GM18868 (cell line): ENCODE measurements at regions not wholly inside any gene's neighbourhood (a gene's known extent, or its start where the extent isn't known, plus 50 kb on each side); places are given as distances from the start of the nearest gene placed in this dataset.

Experiments
- ATAC-seq: cut with Tn5 transposase; IDR thresholded peaks from one replicate; pipeline ENCODE4 v1.9.1; 2021; ENCODE audit warnings: mild to moderate bottlenecking, moderate library complexity; ENCODE audit not compliant: unreplicated experiment

- ATAC-seq: no peak
Measured at GRCh38 chr18:22040533-22040932, 128.9 kb upstream of the GATA6 start.

DNA sequence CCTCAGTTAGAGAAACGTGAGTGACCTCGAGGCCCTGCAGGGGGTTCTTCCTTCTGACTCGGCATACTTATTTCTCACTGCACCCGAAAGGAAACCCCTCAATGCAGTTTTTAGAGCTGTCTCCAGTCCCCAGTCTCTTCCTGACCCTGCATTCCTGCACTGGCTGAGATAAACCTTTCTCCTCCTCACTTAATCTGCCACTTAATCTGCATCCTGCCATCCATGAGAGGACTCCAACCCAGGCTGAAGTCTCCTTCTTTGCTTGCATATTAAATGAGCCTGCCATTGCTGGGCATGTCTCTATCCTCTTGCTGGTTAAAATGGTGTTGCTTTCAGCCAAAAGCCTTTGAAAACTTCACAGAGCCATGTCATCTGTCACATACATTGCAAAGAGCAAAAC, 125.6 kb upstream of the GATA6 start:
- ATAC-seq: no peak

DNA sequence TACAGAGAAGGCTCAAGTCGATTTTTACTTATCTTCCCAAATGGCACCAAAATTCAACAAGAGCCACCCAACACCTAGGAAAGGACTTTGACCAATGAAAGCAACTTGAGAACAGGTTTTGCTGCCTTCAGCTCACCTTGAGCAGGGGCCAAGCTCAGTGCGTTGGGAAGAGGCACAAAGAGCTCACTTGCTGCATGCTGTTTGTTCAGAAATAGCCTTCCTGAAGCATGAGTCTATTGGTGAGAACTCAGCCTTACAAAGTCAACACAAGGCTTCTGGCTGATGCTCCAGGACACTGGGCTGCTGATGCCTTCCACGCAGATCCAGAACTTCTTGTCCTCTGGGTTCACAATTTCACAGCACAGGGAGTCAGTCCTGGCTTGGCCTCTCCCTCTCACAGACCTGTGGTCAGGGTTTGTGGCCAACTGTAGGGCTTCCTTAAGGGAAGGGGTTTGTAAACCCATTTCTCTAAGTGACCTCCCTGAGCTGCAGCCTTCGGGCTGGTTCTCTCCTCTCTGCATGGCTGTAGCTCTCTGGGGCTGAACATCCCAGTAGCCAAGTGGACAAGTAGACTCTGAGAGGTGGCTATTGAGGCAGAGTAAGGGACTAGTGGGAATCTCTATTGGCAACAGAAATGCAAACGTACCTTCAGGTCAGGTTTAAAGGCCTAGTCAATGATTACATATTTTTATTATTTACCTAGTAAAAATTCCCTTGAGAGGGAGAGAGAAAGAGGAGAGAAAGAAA, 124.7 kb upstream of the GATA6 start:
- ATAC-seq: no peak

- ATAC-seq: no peak
Measured at GRCh38 chr18:22045221-22045918, 124.0 kb upstream of the GATA6 start.

GRCh38 chr18:22046473-22046872, 122.9 kb upstream of the GATA6 start:
- no peak for ATAC-seq

GRCh38 chr18:22047485-22047884, 121.9 kb upstream of the GATA6 start:
- no peak for ATAC-seq

DNA sequence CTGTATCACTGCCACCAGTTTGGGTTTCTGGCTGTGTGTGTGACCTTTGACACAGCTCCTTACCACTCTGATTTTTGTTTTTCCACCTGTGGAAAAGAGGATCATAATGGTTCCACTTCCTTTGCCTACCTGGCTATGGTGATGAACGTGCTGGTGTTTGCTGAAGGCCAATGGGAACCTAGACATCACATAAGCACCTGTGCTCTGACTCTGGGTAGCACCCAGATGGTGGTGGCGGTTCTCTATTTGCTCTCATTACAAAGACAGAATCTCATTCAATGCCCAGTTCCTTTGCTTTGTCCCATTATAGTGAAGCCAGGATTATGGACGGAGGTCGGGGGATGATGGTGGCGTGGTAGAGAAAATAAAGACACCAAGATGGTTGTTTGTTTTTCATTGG, 121.2 kb upstream of the GATA6 start:
- no peak for ATAC-seq

DNA sequence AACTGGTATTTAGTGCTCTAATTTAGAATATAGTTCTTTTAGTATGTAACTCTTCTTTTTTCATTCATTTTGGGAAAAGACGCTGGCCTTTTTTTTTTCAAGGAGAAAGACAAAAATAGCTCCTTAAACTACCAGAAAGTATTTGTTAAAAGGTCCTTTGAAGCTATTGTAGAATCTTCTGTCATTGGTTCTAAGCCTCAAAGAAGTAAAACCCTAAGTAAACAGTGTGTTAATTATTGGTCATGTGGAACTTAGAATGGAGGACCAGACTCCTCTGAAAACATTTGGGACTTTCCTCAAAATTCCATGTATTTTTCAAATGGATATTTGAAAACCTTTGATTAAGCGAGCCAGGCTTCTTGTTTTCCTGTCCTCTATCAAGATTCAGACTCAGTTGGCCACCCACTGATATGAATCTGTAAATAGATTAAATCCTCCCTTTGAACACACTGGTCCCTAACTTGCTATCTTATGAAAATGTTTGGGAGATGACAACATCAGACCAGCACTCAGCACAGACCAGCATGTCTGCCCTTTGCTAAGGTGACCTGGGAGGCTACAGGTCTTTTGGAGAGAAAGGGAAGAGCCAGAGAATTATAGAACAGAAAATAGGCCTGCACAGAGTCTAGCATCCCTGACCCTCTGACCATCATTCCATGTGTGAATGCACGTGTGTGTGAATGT, 120.3 kb upstream of the GATA6 start:
- ATAC-seq: no peak

GRCh38 chr18:22052405-22053105, 116.8 kb upstream of the GATA6 start:
- ATAC-seq: no peak

DNA sequence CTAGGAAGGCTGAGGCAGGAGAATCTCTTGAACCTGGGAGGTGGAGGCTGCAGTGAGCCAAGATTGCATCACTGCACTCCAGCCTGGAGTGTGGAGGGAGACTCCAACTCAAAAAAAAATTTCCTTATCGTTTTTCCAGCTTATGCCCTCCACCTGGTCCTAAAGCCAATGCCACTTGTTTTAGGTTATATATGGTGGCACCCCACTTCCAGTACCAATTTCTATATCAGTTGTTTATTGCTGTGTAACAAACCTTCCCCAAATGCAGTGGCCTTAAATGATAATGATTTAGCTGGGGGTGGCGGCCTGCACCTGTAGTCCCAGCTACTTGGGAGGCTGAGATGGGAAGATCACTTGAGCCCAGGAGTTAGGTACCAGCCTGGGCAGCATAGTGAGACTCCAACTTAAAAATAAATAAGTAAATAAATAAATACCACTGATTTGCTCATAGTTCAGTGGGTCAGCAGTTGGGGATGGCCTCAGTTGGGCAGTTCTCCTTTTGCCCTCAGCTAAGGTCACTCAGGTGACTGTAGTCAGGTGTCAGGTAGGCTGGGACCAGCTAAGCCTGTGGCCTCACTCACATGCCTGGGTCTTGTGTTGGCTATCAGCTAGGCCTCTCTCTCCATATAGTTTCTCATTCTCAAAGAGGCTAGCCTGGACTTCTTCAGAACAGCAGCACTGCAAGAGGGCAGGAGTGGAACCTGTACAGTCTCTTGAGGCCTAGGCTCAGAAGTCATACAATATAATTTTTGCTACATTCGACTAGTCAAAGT, 113.7 kb upstream of the GATA6 start:
- no peak for ATAC-seq

DNA sequence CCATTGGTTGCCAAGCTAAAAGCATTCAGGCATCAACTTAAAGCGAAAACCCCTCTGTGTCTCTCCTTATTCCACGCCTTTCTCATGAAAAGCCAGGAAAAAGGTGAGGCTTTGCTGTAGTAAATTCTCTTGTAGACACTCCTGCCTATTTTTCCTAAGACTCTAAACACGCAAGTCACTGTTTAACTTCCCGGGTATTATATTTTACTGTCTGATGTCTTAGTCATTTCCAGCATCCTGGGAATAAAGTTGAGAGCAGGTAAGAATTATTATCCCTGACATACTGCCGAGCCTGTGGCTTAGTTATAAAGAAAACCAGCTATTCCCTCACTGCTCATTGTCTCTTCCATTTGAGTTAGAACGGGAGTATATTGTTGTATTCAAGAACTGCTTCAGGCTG, 112.4 kb upstream of the GATA6 start:
- no peak for ATAC-seq

DNA sequence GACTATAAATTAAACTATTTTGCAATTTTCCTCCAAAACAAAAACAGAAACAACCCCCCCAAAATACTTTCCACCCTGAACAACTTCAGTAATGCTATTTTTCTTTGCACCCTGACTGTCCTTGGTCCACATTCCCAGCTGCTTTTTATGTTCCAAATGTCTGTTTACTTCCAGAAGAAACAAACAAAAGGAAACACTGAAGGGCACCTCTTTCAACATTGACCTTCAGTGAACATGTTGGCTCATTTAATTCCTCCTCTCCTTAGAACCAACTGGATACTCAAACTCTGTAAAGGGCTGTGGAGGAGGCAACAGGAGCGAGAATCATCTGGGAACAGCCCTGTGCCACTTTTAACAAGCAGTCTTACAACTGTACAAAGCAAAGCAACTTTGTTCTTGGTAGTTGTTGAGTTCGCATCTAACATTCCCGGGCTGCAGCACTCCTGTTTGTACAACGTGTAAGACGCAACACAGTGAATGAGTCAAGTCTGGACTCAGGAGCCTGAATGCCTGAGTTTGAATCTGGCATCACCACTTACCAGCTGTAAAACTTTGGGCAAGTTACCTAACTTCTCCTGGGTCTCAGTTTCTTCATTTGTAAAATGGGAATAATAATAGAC, 111.4 kb upstream of the GATA6 start:
- ATAC-seq: no peak

GRCh38 chr18:22060361-22060760, 109.0 kb upstream of the GATA6 start:
- no peak for ATAC-seq

DNA sequence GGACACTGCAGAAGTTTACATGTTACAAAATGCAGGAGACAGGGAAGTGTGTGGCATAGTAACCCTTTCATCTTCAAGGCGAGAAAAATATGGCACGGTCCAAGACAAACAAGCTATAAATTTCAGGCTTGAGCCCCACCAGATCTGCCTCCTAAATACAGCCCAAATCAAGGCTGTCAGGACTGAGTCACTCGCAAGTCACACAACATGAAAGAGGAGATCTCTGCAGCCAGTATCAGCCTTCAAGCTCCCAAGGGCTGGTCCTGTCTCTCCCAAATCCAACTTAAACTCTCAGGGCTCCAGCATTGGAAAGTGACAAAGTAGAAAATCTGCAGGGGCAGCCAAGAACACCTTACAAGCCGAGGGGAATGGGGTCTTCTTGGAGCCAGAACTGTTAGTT, 106.3 kb upstream of the GATA6 start:
- ATAC-seq: no peak

DNA sequence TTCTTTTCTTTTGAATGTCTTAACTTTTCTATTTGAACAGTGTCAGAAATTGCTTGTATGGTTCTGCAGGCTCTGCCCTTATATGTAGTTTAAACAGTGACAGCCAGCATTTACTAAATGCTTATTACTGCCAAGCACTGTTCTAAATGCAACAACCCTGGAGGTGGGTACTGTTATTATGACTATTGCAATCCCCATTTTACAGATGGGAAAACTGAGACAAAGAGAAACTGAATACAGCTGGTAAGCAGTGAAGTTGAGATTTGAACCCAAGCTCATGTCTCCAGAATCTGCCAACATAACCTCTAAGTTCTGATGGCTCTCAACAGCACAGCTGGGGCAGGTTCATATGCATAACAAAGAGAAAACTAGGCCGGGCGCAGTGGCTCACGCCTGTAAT, 105.7 kb upstream of the GATA6 start:
- no peak for ATAC-seq

GRCh38 chr18:22064581-22064980, 104.8 kb upstream of the GATA6 start:
- ATAC-seq: no peak

DNA sequence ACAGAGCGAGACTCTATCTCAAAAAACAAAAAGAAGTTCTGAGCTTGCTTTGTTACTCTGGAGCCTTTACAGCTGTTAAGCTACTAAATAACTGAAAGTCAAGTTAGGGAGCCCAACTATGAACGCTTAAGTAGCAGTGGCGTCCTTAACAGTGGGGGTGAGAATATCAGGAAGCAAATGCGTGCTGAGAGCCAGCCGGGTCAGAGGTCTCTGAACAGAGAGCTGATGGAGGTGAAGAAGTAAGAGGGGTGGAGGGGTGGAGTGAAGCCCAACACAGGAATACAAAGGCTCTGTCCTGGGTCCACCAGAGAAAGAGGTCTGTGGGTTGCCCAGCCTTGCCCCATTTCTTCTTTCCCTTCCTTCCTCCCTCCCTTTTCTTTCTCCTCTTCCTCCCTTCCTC, 104.1 kb upstream of the GATA6 start:
- no peak for ATAC-seq

GRCh38 chr18:22066083-22066485, 103.3 kb upstream of the GATA6 start:
- ATAC-seq: no peak

GRCh38 chr18:22067109-22067508, 102.3 kb upstream of the GATA6 start:
- no peak for ATAC-seq

DNA sequence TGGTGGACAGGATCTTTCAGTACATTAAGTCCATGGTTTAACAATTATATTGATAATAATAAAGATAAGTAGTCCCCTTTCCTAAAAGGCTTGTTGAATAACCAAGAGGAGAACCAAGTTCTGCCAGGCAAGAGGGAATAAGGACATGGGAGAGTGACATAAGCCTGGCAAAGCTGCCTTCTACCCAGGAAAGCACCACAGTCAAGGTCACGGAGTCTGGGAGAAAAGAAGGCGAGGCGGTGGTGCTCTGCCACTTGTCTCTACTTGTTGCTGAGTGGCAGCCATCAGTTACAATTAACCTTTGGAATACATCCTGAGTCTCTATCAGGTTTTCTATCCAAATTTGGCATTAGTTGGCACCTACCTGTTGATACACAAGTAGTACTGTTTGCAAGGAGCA, 101.7 kb upstream of the GATA6 start:
- no peak for ATAC-seq
